Vagina (tissue), 2 donors: ENCODE measurements at regions not wholly inside any gene's neighbourhood (a gene's known extent, or its start where the extent isn't known, plus 50 kb on each side); places are given as distances from the start of the nearest gene placed in this dataset.

Experiments
- POLR2A ChIP-seq, 2 donors: fragments of 450-650 bp; IDR thresholded peaks; one replicate each; pipeline ENCODE4 v1.6.1; 2017; ENCODE audit warnings: antibody characterized with exemption in 2 of 2, mild to moderate bottlenecking in 2 of 2, moderate library complexity in 2 of 2
- POLR2AphosphoS5 ChIP-seq, 2 donors: sonication (generic); formaldehyde crosslinking; IDR thresholded peaks; one replicate each; pipeline ENCODE4 v1.9.0; 2017; ENCODE audit warnings: antibody characterized with exemption in 2 of 2, mild to moderate bottlenecking in 2 of 2, low read depth in 1 of 2; ENCODE audit not compliant: insufficient read depth in 1 of 2
- TF ChIP-seq, protein P1 (sequence below), 3 experiments: fragments of 450-650 bp in 2 of 3; fragments of 200-600 bp in 1 of 3; sonication (generic) in 1 of 3; IDR thresholded peaks; one replicate each; pipeline ENCODE4 v1.5.1; 2017 to 2019; ENCODE audit warnings: antibody characterized with exemption in 3 of 3, mild to moderate bottlenecking in 2 of 3, moderate library complexity in 2 of 3

GRCh38 chr3:7820969-7821368, 680.7 kb upstream of the LMCD1 start:
- TF ChIP-seq POLR2A (IDR thresholded peaks at IDR 0.05) (no peak), POLR2AphosphoS5 (IDR thresholded peaks at IDR 0.05; ENCODE audit: insufficient read depth in 1 of 2, low read depth in 1 of 2) (no peak)
- TF ChIP-seq, protein P1, sequence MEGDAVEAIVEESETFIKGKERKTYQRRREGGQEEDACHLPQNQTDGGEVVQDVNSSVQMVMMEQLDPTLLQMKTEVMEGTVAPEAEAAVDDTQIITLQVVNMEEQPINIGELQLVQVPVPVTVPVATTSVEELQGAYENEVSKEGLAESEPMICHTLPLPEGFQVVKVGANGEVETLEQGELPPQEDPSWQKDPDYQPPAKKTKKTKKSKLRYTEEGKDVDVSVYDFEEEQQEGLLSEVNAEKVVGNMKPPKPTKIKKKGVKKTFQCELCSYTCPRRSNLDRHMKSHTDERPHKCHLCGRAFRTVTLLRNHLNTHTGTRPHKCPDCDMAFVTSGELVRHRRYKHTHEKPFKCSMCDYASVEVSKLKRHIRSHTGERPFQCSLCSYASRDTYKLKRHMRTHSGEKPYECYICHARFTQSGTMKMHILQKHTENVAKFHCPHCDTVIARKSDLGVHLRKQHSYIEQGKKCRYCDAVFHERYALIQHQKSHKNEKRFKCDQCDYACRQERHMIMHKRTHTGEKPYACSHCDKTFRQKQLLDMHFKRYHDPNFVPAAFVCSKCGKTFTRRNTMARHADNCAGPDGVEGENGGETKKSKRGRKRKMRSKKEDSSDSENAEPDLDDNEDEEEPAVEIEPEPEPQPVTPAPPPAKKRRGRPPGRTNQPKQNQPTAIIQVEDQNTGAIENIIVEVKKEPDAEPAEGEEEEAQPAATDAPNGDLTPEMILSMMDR (IDR thresholded peaks at IDR 0.05), result no peak
